Kidney (tissue), 13 donors: ENCODE measurements at regions not wholly inside any gene's neighbourhood (a gene's known extent, or its start where the extent isn't known, plus 50 kb on each side); places are given as distances from the start of the nearest gene placed in this dataset.

Experiments
- DNase-seq, 5 donors: peaks; one replicate each; pipeline ENCODE4 v3.0.0-alpha.2; 2013 to 2020
- FAIRE-seq: peaks from 2 replicates; lab custom pipeline; 2012; peaks lifted over from hg19 to GRCh38; lab: Jason Lieb, UNC
- H3K27ac ChIP-seq, 2 donors: one replicate each; pipeline ENCODE4 v1.7.0; 2013; ENCODE audit warnings: low read depth in 2 of 2, low read length in 2 of 2, inconsistent platforms in 1 of 2
- H3K27me3 ChIP-seq: one replicate; pipeline ENCODE4 v1.7.1; 2013; ENCODE audit warnings: low read length, inconsistent platforms; ENCODE audit not compliant: control insufficient read depth, insufficient read depth
- H3K36me3 ChIP-seq, 3 donors: one replicate each; pipeline versions ENCODE4 v1.7.0 to v1.7.1; 2013; ENCODE audit warnings: low read length in 3 of 3, control low read depth in 1 of 3, inconsistent platforms in 1 of 3; ENCODE audit not compliant: insufficient read depth in 3 of 3, control insufficient read depth in 2 of 3
- H3K4me1 ChIP-seq, 3 donors: one replicate each; pipeline versions ENCODE4 v1.7.0 to v1.7.1; 2013; ENCODE audit warnings: low read length in 3 of 3, inconsistent platforms in 1 of 3, low read depth in 1 of 3; ENCODE audit not compliant: control insufficient read depth in 2 of 3, insufficient read depth in 2 of 3
- H3K4me3 ChIP-seq, 3 donors: one replicate each; pipeline versions ENCODE4 v1.7.0 to v1.8.1; 2013; ENCODE audit warnings: low read length in 3 of 3, control low read depth in 1 of 3, inconsistent platforms in 1 of 3
- H3K9ac ChIP-seq, 3 donors: one replicate each; pipeline versions ENCODE4 v1.7.0 to v1.7.1; 2013; ENCODE audit warnings: low read length in 3 of 3, control low read depth in 1 of 3, inconsistent platforms in 1 of 3
- H3K9me3 ChIP-seq, 3 donors: one replicate each; pipeline versions ENCODE4 v1.7.0 to v1.7.1; 2013; ENCODE audit warnings: low read length in 3 of 3, control low read depth in 1 of 3, inconsistent platforms in 1 of 3; ENCODE audit not compliant: control insufficient read depth in 2 of 3, insufficient read depth in 1 of 3
- intact Hi-C: fragments of 100-400 bp; cut with DNase I; formaldehyde crosslinking; loops from one replicate; pipeline ENCODE4 v1.11.1; 2022
- TF ChIP-seq, protein P1 (sequence below): IDR thresholded peaks from 3 replicates; pipeline ENCODE4 v1.5.1; 2012; ENCODE audit warnings: mild to moderate bottlenecking, moderate library complexity, borderline replicate concordance; ENCODE audit not compliant: insufficient read depth; ENCODE audit errors: extremely low read depth
- donor health status: control.
- donor health status: control.
- donor health status: control.
- donor health status: control.
- donor health status: control.
- donor health status: DM: yes; HTN: yes; CAD: no.
- donor health status: Normal renal cell carcinoma (clear cell type).

DNA sequence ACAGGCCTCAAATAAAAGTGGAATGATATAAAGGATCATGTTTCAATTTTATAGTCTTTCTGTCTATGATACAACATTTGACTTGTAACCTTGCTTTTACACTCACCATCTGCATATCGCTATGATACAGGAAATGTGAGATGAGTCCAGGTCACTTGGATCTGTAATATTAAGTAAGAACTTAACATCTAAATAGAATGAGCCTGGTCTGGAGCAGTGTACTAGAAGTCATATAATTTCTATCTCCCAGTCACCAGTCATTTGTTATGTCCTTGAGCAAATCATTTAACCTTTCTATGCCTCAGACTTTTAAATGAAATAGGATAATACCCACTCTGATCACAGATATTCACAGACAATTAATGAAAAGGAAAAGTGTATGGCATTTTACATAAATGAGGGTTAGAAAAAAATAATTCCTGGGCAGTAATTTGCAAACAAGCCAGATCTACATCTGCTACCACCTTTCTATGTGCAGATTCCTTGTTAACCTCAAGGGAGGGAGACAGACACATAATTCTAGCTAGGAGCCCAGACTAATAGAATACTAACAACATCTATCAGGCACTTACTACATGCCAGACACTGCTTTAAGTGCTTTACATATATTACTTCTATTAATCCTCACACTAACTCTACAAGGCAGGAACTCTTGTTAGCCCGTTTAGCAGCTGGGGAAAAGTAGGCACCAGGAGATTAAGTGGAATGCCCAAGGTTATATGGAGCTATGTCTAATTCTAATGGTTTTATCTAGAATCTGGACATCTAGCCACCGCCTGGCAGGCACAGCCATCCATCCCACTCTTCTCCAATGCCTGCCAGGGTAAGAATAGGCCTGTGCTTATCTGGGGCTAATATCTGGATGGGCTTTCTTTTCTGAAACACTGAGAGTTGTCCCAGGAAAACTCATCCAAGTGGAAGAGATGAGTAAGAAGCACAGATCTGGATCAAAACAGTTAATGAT is 313.6 kb upstream of the CDH20 start:
- DNase-seq, result no peak
- intact Hi-C loops, result no loop called here

DNA sequence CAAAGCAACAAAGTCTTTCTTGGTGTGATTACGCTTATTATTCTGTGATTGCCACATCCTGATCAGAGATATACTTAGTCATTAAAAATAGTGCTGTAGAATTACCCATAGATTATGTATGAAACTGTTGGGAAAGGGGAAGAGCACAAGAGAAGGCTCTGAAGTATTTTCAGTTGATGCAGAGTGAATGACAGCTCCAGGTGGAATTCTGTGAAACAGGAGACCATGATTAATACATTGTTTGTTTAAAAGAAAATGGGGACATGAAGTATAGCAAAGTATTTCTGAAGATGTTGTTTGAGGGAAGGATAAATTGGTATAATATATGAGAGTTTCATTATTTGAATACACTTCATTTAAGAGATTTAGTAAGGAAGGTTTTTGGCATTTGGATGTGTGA is 307.6 kb upstream of the CDH20 start:
- intact Hi-C loops, result no loop called here
- Histone ChIP-seq H3K27ac (no peak overlapping the region), H3K36me3 (no peaks in the 10 kb centered on the region), H3K9me3 (no peaks in the 10 kb centered on the region), H3K4me1 (no peaks in the 10 kb centered on the region), H3K27me3 (no peaks in the 10 kb centered on the region), H3K9ac (no peak overlapping the region), H3K4me3 (no peak overlapping the region)
- DNase-seq, result no peak
- TF ChIP-seq, protein P1, sequence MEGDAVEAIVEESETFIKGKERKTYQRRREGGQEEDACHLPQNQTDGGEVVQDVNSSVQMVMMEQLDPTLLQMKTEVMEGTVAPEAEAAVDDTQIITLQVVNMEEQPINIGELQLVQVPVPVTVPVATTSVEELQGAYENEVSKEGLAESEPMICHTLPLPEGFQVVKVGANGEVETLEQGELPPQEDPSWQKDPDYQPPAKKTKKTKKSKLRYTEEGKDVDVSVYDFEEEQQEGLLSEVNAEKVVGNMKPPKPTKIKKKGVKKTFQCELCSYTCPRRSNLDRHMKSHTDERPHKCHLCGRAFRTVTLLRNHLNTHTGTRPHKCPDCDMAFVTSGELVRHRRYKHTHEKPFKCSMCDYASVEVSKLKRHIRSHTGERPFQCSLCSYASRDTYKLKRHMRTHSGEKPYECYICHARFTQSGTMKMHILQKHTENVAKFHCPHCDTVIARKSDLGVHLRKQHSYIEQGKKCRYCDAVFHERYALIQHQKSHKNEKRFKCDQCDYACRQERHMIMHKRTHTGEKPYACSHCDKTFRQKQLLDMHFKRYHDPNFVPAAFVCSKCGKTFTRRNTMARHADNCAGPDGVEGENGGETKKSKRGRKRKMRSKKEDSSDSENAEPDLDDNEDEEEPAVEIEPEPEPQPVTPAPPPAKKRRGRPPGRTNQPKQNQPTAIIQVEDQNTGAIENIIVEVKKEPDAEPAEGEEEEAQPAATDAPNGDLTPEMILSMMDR, result no peak
- no peak for FAIRE-seq

More for the DNA sequence above, 313.6 kb upstream of the CDH20 start:
- Histone ChIP-seq H3K4me3 (no peak overlapping the region), H3K27ac (no peak overlapping the region), H3K9me3 (no peaks in the 10 kb centered on the region), H3K9ac (no peak overlapping the region), H3K4me1 (no peaks in the 10 kb centered on the region), H3K36me3 (no peaks in the 10 kb centered on the region), H3K27me3 (no peaks in the 10 kb centered on the region)
- TF ChIP-seq, protein P1, result no peak
- no peak for FAIRE-seq

DNA sequence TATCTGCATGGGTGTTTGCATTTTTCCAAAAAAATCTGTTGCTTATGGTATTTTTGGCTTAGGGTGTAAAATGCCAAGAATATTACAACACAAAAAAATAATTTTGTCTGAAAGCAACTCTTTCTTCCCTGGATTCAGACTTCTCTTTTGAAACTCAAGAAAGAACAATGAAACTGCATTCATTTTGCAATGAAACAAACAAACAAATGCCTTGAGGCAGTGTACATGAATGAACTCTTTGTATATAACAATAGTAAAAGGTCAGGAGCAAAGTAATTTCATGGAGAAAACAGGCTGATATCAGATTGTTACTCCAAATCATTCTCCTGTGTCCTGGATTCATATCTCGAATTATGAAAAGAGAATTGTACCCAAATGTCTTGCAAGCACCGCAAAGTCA is 301.6 kb upstream of the CDH20 start:
- TF ChIP-seq, protein P1, result no peak

More for the DNA sequence above, 301.6 kb upstream of the CDH20 start:
- Histone ChIP-seq H3K4me1 (no peaks in the 10 kb centered on the region), H3K36me3 (no peaks in the 10 kb centered on the region), H3K27ac (no peak overlapping the region), H3K27me3 (no peaks in the 10 kb centered on the region), H3K4me3 (no peak overlapping the region), H3K9me3 (no peaks in the 10 kb centered on the region), H3K9ac (no peak overlapping the region)
- intact Hi-C loops, result no loop called here
- DNase-seq (no peak), FAIRE-seq (no peak)
